ENCODE measurements at regions not wholly inside any gene's neighbourhood (a gene's known extent, or its start where the extent isn't known, plus 50 kb on each side); places are given as distances from the start of the nearest gene placed in this dataset.

DNA sequence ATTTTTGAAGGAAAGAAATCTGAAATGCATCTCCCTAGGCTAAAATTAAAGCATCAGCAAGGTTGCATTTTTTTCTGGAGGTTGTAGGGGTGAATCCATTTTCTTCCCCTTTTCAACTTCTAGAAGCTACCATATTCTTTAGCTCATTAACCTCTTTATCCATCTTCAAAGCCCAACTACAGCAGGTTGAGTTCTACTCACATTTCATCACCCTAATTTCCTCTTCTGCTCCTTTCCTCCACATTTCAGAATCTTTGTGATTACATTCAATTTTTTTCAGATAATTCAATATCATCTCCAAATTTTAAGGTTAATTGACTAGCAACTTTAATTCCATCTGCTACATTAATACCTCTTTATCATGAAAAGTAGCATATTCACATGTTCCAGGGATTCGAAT lies 2655.7 kb upstream of the PCDH20 start:
- H3K4me3 ChIP-seq: no peak overlapping the region
- H3K36me3 ChIP-seq (ENCODE audit: insufficient read depth, low read length): no peaks in the 10 kb centered on the region
- TF ChIP-seq EZH2 (IDR thresholded peaks at IDR 0.05) (no peak), POLR2AphosphoS5 (IDR thresholded peaks at IDR 0.05; ENCODE audit: borderline replicate concordance, low read depth, low read length) (no peak), FOXP2 (optimal IDR thresholded peaks at IDR 0.05; ENCODE audit: control extremely low read depth, extremely low read length, insufficient read depth) (no peak)
- H3K9ac ChIP-seq (ENCODE audit: insufficient read length): no peak overlapping the region
- no peaks in the 10 kb centered on the region for H3K9me3 ChIP-seq (ENCODE audit: low read depth, low read length)
- no peak overlapping the region for H3K27ac ChIP-seq
- DNase-seq (ENCODE audit: low read depth, low spot score): no peak

DNA sequence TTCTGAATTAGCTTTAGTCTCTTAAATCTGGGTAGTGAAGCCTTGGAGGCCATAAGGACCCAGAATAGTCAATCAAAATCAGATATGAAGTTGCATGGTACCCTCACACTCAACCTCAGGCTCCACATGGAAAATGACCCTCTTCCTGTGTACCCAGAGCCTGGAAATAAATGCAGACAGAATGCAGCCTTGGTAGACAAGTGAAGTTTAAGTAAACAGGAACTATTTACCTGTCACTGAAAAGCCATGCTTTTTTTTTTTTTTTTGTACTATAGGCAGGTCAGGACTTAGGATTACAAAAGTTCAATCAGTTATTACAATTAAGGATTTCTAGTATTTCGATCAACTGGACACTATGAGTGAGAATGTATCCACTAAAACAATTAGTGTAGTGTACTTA lies 2654.2 kb upstream of the PCDH20 start:
- H3K9me3 ChIP-seq (ENCODE audit: low read depth, low read length): no peaks in the 10 kb centered on the region
- no peak overlapping the region for H3K27ac ChIP-seq
- TF ChIP-seq POLR2AphosphoS5 (IDR thresholded peaks at IDR 0.05; ENCODE audit: borderline replicate concordance, low read depth, low read length): no peak
- TF ChIP-seq EZH2 (IDR thresholded peaks at IDR 0.05): no peak
- TF ChIP-seq FOXP2 (optimal IDR thresholded peaks at IDR 0.05; ENCODE audit: control extremely low read depth, extremely low read length, insufficient read depth): no peak
- no peak for DNase-seq (ENCODE audit: low read depth, low spot score)
- no peak overlapping the region for H3K4me3 ChIP-seq
- H3K9ac ChIP-seq (ENCODE audit: insufficient read length): no peak overlapping the region
- no peaks in the 10 kb centered on the region for H3K36me3 ChIP-seq (ENCODE audit: insufficient read depth, low read length)

DNA sequence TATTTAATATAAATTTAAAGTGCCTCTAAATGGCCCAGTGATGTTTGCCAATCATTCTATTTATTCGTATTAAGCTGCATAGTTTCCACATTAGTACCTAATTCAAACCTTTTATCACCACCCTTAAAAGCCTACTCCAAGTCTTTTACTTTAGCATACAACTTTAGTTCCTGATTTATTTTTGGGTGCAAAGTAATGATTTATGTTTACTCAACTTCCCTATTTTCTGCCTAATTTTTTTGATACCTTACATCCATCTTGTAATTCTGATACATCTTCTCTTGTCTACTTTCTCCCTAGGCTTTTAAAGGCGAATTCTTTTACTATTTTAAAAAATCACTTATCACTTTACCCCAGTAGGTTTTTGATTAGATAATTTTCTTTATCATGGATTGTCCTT lies 2651.1 kb upstream of the PCDH20 start:
- DNase-seq (ENCODE audit: low read depth, low spot score): no peak
- Histone ChIP-seq H3K4me3 (no peak overlapping the region), H3K36me3 (ENCODE audit: insufficient read depth, low read length) (no peaks in the 10 kb centered on the region), H3K9me3 (ENCODE audit: low read depth, low read length) (no peaks in the 10 kb centered on the region), H3K9ac (ENCODE audit: insufficient read length) (no peak overlapping the region), H3K27ac (no peak overlapping the region)
- TF ChIP-seq EZH2 (IDR thresholded peaks at IDR 0.05) (no peak), POLR2AphosphoS5 (IDR thresholded peaks at IDR 0.05; ENCODE audit: borderline replicate concordance, low read depth, low read length) (no peak), FOXP2 (optimal IDR thresholded peaks at IDR 0.05; ENCODE audit: control extremely low read depth, extremely low read length, insufficient read depth) (no peak)

DNA sequence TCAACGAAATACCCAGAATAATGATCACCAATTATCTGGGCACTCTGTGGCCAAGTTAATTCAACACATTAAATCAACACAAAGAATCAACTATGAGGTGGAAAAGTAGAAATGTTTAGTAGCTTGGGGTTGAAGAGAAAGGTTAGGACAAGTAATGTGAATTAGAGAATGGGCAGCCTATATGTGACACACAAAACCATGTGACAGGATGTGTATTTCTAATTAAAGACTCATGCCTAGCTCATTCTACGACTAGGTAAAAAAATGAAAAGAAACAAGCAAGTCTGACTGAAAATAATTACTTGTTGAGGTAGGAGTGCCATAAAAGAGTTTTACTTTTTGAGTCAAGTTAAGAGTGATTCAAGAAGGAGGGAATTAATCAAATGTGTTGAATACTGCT lies 2646.0 kb upstream of the PCDH20 start:
- DNase-seq (ENCODE audit: low read depth, low spot score): no peak
- H3K9me3 ChIP-seq (ENCODE audit: low read depth, low read length): no peaks in the 10 kb centered on the region
- H3K27ac ChIP-seq: no peak overlapping the region
- H3K9ac ChIP-seq (ENCODE audit: insufficient read length): no peak overlapping the region
- no peaks in the 10 kb centered on the region for H3K36me3 ChIP-seq (ENCODE audit: insufficient read depth, low read length)
- no peak for TF ChIP-seq POLR2AphosphoS5 (IDR thresholded peaks at IDR 0.05; ENCODE audit: borderline replicate concordance, low read depth, low read length)
- no peak for TF ChIP-seq EZH2 (IDR thresholded peaks at IDR 0.05)
- H3K4me3 ChIP-seq: no peak overlapping the region

DNA sequence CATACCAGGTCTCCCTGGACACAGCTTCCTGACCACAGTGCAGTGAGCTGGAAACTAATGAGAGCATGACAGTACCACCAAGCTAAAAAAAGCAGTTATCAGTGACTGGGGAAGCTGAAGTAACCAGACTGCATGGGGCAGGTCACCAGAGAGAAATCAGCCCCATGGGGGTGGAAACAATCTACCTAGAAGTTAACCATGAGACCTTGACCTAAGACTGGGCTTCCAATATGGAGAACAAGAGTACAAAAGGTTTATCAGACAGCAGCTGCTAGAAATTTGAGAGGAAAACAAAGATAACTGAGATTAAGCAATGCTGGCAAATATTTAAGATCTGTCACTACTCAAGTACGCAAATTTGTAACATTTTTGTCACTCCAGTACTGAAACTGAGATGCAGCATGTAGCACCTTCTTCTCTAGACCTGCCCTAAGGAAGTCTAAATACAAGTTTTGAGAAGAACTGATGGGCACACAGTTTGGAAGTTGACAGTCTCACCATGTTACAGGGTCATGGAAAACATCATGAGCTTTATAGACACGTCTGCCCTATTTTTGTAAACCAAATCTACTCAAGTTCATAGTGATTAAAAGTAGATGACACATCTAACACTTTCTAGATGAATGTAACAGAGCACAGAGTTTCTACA lies 2641.8 kb upstream of the PCDH20 start:
- no peak overlapping the region for H3K9ac ChIP-seq (ENCODE audit: insufficient read length)
- H3K9me3 ChIP-seq (ENCODE audit: low read depth, low read length): no peaks in the 10 kb centered on the region
- H3K36me3 ChIP-seq (ENCODE audit: insufficient read depth, low read length): no peaks in the 10 kb centered on the region
- TF ChIP-seq POLR2AphosphoS5 (IDR thresholded peaks at IDR 0.05; ENCODE audit: borderline replicate concordance, low read depth, low read length) (no peak), EZH2 (IDR thresholded peaks at IDR 0.05) (no peak), FOXP2 (optimal IDR thresholded peaks at IDR 0.05; ENCODE audit: control extremely low read depth, extremely low read length, insufficient read depth) (no peak)
- H3K4me3 ChIP-seq: no peak overlapping the region
- DNase-seq (ENCODE audit: low read depth, low spot score): no peak
- H3K27ac ChIP-seq: no peak overlapping the region

DNA sequence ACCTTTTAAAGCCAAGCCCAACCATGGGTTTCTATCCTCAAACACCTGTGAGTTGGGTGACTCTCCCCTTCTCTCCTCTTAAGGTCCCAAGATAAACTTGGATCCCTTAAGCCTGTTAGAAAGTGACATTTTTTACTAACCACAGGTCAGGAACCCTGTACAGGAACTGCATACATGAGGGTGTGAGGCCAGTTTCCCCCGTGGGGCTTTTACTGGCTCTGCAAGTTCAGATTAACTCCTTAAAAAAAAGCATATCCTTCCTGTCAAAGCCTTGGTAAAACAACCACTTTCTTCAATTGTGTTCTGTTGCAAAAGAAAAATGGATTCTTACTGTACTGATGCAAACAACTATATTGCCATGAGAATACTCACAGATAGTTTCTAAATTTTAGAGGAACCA lies 2638.7 kb upstream of the PCDH20 start:
- no peak for TF ChIP-seq FOXP2 (optimal IDR thresholded peaks at IDR 0.05; ENCODE audit: control extremely low read depth, extremely low read length, insufficient read depth)
- TF ChIP-seq EZH2 (IDR thresholded peaks at IDR 0.05): no peak
- no peak for TF ChIP-seq POLR2AphosphoS5 (IDR thresholded peaks at IDR 0.05; ENCODE audit: borderline replicate concordance, low read depth, low read length)
- Histone ChIP-seq H3K36me3 (ENCODE audit: insufficient read depth, low read length) (no peaks in the 10 kb centered on the region), H3K4me3 (no peak overlapping the region), H3K9ac (ENCODE audit: insufficient read length) (no peak overlapping the region), H3K9me3 (ENCODE audit: low read depth, low read length) (0 out of 2 replicates have a peak, but pooled peaks cover 4% of the 10 kb centered on the region), H3K27ac (no peak overlapping the region)
- DNase-seq (ENCODE audit: low read depth, low spot score): no peak

DNA sequence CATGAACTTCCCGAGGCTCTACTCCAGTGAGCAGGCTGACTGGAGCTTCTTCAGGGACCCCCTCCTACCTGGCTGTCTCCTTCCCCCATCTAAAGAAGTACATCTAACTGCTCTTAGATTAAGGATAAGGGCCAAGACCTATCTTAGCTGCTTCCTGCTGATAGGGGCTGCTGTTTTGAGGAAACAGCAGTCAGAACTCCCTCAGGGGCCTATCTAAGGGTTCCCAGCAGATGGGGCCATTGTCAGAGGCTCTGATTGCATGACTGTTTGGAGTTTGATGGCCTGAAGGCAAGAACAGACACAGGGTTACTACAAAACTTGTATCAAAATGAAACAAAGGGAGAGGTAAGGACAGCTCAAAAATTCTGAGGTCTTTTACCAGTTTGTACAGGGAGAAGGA lies 2636.9 kb upstream of the PCDH20 start:
- 0 out of 2 replicates have a peak, but pooled peaks cover 4% of the 10 kb centered on the region for H3K9me3 ChIP-seq (ENCODE audit: low read depth, low read length)
- H3K4me3 ChIP-seq: no peak overlapping the region
- H3K9ac ChIP-seq (ENCODE audit: insufficient read length): no peak overlapping the region
- no peak overlapping the region for H3K27ac ChIP-seq
- H3K36me3 ChIP-seq (ENCODE audit: insufficient read depth, low read length): no peaks in the 10 kb centered on the region
- no peak for DNase-seq (ENCODE audit: low read depth, low spot score)
- TF ChIP-seq EZH2 (IDR thresholded peaks at IDR 0.05) (no peak), POLR2AphosphoS5 (IDR thresholded peaks at IDR 0.05; ENCODE audit: borderline replicate concordance, low read depth, low read length) (no peak), FOXP2 (optimal IDR thresholded peaks at IDR 0.05; ENCODE audit: control extremely low read depth, extremely low read length, insufficient read depth) (no peak)

DNA sequence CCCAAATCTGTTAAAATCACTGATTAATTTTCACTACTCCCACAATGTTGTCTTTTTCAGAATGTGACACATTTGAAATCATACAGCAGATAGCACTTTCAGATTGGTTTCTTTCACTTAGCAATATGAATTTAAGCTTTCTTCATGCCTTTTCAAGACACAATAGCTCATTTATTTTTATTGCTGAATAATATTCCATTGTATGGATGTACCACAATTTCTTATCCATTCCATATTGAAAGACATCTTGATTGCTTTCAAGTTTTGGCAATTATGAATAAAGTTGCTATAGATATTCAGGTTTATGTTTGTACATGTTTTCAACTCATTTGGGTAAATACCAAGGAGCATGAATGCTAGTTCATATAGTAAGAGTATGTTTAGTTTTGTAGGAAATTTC lies 2635.6 kb upstream of the PCDH20 start:
- Histone ChIP-seq H3K4me3 (no peak overlapping the region), H3K9ac (ENCODE audit: insufficient read length) (no peak overlapping the region), H3K36me3 (ENCODE audit: insufficient read depth, low read length) (no peaks in the 10 kb centered on the region), H3K27ac (no peak overlapping the region), H3K9me3 (ENCODE audit: low read depth, low read length) (0 out of 2 replicates have a peak, but pooled peaks cover 4% of the 10 kb centered on the region)
- no peak for DNase-seq (ENCODE audit: low read depth, low spot score)
- TF ChIP-seq POLR2AphosphoS5 (IDR thresholded peaks at IDR 0.05; ENCODE audit: borderline replicate concordance, low read depth, low read length) (no peak), EZH2 (IDR thresholded peaks at IDR 0.05) (no peak), FOXP2 (optimal IDR thresholded peaks at IDR 0.05; ENCODE audit: control extremely low read depth, extremely low read length, insufficient read depth) (no peak)

DNA sequence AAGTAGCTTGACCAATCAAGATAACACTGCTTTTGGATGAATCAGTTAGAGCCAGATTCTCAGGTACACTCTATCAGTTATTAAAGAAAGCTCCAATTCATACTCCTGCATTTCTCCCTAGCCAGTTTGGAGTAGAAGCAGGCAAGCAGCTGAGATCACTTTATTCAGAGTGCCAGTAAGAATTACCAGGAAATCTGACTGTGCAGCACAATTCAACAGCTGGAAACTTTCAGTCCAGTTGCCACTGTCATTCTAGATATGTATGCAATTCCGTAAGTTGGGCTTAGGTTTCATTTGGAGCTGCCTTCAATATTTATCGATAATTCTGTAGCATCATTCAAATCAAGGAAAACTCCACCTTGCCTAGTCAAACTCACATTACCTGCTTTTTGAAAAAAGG lies 2625.6 kb upstream of the PCDH20 start:
- TF ChIP-seq POLR2AphosphoS5 (IDR thresholded peaks at IDR 0.05; ENCODE audit: borderline replicate concordance, low read depth, low read length) (no peak), FOXP2 (optimal IDR thresholded peaks at IDR 0.05; ENCODE audit: control extremely low read depth, extremely low read length, insufficient read depth) (no peak), EZH2 (IDR thresholded peaks at IDR 0.05) (no peak)
- H3K4me3 ChIP-seq: no peak overlapping the region
- no peak overlapping the region for H3K27ac ChIP-seq
- no peaks in the 10 kb centered on the region for H3K9me3 ChIP-seq (ENCODE audit: low read depth, low read length)
- no peak overlapping the region for H3K9ac ChIP-seq (ENCODE audit: insufficient read length)
- H3K36me3 ChIP-seq (ENCODE audit: insufficient read depth, low read length): no peaks in the 10 kb centered on the region
- DNase-seq (ENCODE audit: low read depth, low spot score): no peak
